IMR-90 (cell line): ENCODE measurements at regions not wholly inside any gene's neighbourhood (a gene's known extent, or its start where the extent isn't known, plus 50 kb on each side); places are given as distances from the start of the nearest gene placed in this dataset.

Source experiments
- ATAC-seq: fragments of 200-7000 bp; cut with Tn5 transposase; 2 replicates; pipeline ENCODE4 v1.9.1; 2020; ENCODE audit warnings: low read depth, mild to moderate bottlenecking, moderate library complexity
- BruUV-seq: library from RNA; stranded (reverse); fragments of 400-500 nt; replicated peaks from 2 replicates; lab custom pipeline; 2021; lab: Mats Ljungman, UMichigan
- CTCF ChIA-PET: fragments of 300-600 bp; formaldehyde crosslinking; extraction: SDS; loops from one replicate; lab custom pipeline; 2021; ENCODE audit warnings: antibody characterized with exemption; lab: Yijun Ruan, JAX
- POLR2A ChIA-PET: fragments of 300-600 bp; sonication (Branson Sonifier 250); formaldehyde crosslinking; loops from one replicate; lab custom pipeline; 2022; ENCODE audit warnings: antibody characterized with exemption; ENCODE audit not compliant: unreplicated experiment; lab: Charles Lee
- DNase-seq: peaks from one replicate; pipeline ENCODE4 v3.0.0; 2013
- H2AFZ ChIP-seq: replicated peaks from 2 replicates; pipeline ENCODE3; 2013; ENCODE audit warnings: low read length, mild to moderate bottlenecking; ENCODE audit not compliant: poor library complexity
- H2AK5ac ChIP-seq: 2 replicates; pipeline ENCODE4 v1.6.1; 2013; ENCODE audit warnings: low read depth, low read length, inconsistent platforms
- H2AK9ac ChIP-seq: replicated peaks from 2 replicates; pipeline ENCODE3; 2013; ENCODE audit warnings: mild to moderate bottlenecking, low read depth, low read length, moderate library complexity; ENCODE audit not compliant: poor library complexity
- H2BK120ac ChIP-seq: 2 replicates; pipeline ENCODE4 v1.6.1; 2013; ENCODE audit warnings: low read depth, low read length, inconsistent platforms
- H2BK15ac ChIP-seq: 3 replicates; pipeline ENCODE4 v1.6.1; 2013; ENCODE audit warnings: low read depth, low read length, inconsistent platforms
- H2BK20ac ChIP-seq: 2 replicates; pipeline ENCODE4 v1.6.1; 2013; ENCODE audit warnings: low read depth, mild to moderate bottlenecking, inconsistent platforms, low read length, moderate library complexity
- H2BK5ac ChIP-seq: 2 replicates; pipeline ENCODE4 v1.6.1; 2013; ENCODE audit warnings: mild to moderate bottlenecking, low read depth, low read length, inconsistent platforms; ENCODE audit not compliant: poor library complexity, severe bottlenecking
- H3K14ac ChIP-seq: replicated peaks from 2 replicates; pipeline ENCODE4 v1.6.1; 2013; ENCODE audit warnings: low read depth, low read length, inconsistent platforms
- H3K18ac ChIP-seq: 2 replicates; pipeline ENCODE4 v1.6.1; 2013; ENCODE audit warnings: low read depth, low read length, control low read depth
- H3K23ac ChIP-seq: 2 replicates; pipeline ENCODE4 v1.6.1; 2013; ENCODE audit warnings: low read depth, low read length, inconsistent platforms
- H3K27ac ChIP-seq: 2 replicates; pipeline ENCODE4 v1.5.1; 2013; ENCODE audit warnings: mild to moderate bottlenecking, control low read depth, low read length; ENCODE audit not compliant: insufficient read depth
- H3K27me3 ChIP-seq: 2 replicates; pipeline ENCODE4 v1.6.1; 2013; ENCODE audit warnings: low read length; ENCODE audit not compliant: control insufficient read depth, insufficient read depth
- H3K36me3 ChIP-seq: 2 replicates; pipeline ENCODE4 v1.6.1; 2013; ENCODE audit warnings: low read length, mixed read lengths; ENCODE audit not compliant: control insufficient read depth, insufficient read depth
- H3K4ac ChIP-seq: 2 replicates; pipeline ENCODE4 v1.6.1; 2013; ENCODE audit warnings: low read depth, low read length, inconsistent platforms
- H3K4me1 ChIP-seq: 2 replicates; pipeline ENCODE4 v1.6.1; 2013; ENCODE audit warnings: low read length, mixed read lengths; ENCODE audit not compliant: control insufficient read depth, insufficient read depth
- H3K4me2 ChIP-seq: 2 replicates; pipeline ENCODE4 v1.6.1; 2013; ENCODE audit warnings: low read depth, mild to moderate bottlenecking, control low read depth, low read length, moderate library complexity
- H3K4me3 ChIP-seq: 2 replicates; pipeline ENCODE4 v1.5.1; 2013; ENCODE audit warnings: low read depth, mild to moderate bottlenecking, control low read depth, low read length, moderate library complexity; ENCODE audit not compliant: insufficient read depth
- H3K56ac ChIP-seq: 2 replicates; pipeline ENCODE4 v1.6.1; 2013; ENCODE audit warnings: low read length, inconsistent platforms; ENCODE audit not compliant: insufficient read depth; ENCODE audit errors: extremely low read depth
- H3K79me1 ChIP-seq, 2 experiments: 2 replicates each; pipeline ENCODE4 v1.6.1; 2013; ENCODE audit warnings: low read length in 2 of 2, inconsistent platforms in 1 of 2, low read depth in 1 of 2
- H3K9ac ChIP-seq: 2 replicates; pipeline ENCODE4 v1.6.1; 2013; ENCODE audit warnings: low read depth, low read length, control low read depth
- H3K9me1 ChIP-seq: 2 replicates; pipeline ENCODE4 v1.6.1; 2013; ENCODE audit warnings: low read length, inconsistent platforms; ENCODE audit not compliant: insufficient read depth
- H3K9me3 ChIP-seq: 2 replicates; pipeline ENCODE4 v1.6.1; 2013; ENCODE audit warnings: low read length; ENCODE audit not compliant: control insufficient read depth, insufficient read depth
- H4K20me1 ChIP-seq: 2 replicates; pipeline ENCODE4 v1.6.1; 2013; ENCODE audit warnings: low read length, inconsistent platforms; ENCODE audit not compliant: insufficient read depth
- H4K5ac ChIP-seq: 2 replicates; pipeline ENCODE4 v1.6.1; 2013; ENCODE audit warnings: mild to moderate bottlenecking, low read depth, low read length, control low read depth
- H4K8ac ChIP-seq, 2 experiments: 2 replicates each; pipeline ENCODE4 v1.6.1; 2013; ENCODE audit warnings: low read depth in 2 of 2, low read length in 2 of 2, control low read depth in 1 of 2, inconsistent platforms in 1 of 2
- H4K91ac ChIP-seq: 2 replicates; pipeline ENCODE4 v1.6.1; 2013; ENCODE audit warnings: low read depth, low read length, inconsistent platforms; ENCODE audit not compliant: insufficient read depth
- MAFK ChIP-seq: IDR thresholded peaks from 2 replicates; pipeline ENCODE4 v1.6.1; 2012; ENCODE audit warnings: low read depth, low read length, improper control_type of control experiment
- RFX5 ChIP-seq: IDR thresholded peaks from 2 replicates; pipeline ENCODE4 v1.8.0; 2012; ENCODE audit warnings: low read depth, mild to moderate bottlenecking, low read length, moderate library complexity
- WGBS, 2 experiments: methylation state at CpG; one replicate each; pipeline versions ENCODE4 v1.1.5 to v1.1.7; 2013; ENCODE audit warnings: missing lambda C conversion rate in 2 of 2; ENCODE audit not compliant: insufficient read length in 1 of 2; ENCODE audit errors: extremely low coverage in 2 of 2; 5-methylcytosine and 5-hydroxymethylcytosine counted together
- dilution Hi-C: fragments of 300-500 bp; cut with HindIII; formaldehyde crosslinking; loops from one replicate; pipeline ENCODE4 v1.14.3; 2018; ENCODE audit warnings: low sequenced_read_pairs; ENCODE audit not compliant: unreplicated experiment
- in situ Hi-C: fragments of 300-500 bp; cut with MboI; formaldehyde crosslinking; loops from 3 replicates; pipeline ENCODE4 v1.14.3; 2019; ENCODE audit warnings: low sequenced_read_pairs, inconsistent platforms, mixed read lengths
- intact Hi-C: fragments of 100-400 bp; cut with micrococcal nuclease; formaldehyde crosslinking; loops from 2 replicates; pipeline ENCODE4 v1.10.0; 2022

DNA sequence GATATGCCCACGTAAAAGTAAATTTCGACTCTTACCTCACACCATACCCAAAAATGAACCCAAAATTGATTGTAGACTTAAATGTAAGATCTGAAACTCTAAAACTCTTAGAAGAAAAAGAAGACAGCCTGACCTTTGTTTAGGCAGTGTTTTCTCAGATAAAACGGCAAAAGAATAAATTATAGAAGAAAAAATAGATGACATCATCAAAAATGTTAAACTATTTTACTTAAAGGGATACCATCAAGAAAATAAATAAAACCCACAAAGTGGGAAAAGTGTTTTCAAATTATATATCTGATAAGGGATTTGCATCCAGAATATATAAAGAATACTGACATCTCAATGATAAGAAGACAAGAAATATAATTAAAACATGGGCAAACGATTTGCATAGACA lies 862.7 kb downstream of the DTWD2 start:
- H4K20me1 ChIP-seq = no peaks in the 10 kb centered on the region
- no TSS peak for BruUV-seq
- H2AK9ac ChIP-seq = no peak overlapping the region
- no peak for ATAC-seq
- no peaks in the 10 kb centered on the region for H3K9me1 ChIP-seq
- no peak overlapping the region for H3K9ac ChIP-seq
- no peaks in the 10 kb centered on the region for H3K27me3 ChIP-seq
- H3K4me2 ChIP-seq = no peak overlapping the region
- no peak overlapping the region for H3K27ac ChIP-seq
- no peaks in the 10 kb centered on the region for H3K79me1 ChIP-seq
- H3K56ac ChIP-seq = no peak overlapping the region
- in situ Hi-C loops = no loop called here
- H3K14ac ChIP-seq = no peak overlapping the region
- H2BK120ac ChIP-seq = no peak overlapping the region
- H3K18ac ChIP-seq = no peak overlapping the region
- no peak overlapping the region for H2AFZ ChIP-seq
- H4K8ac ChIP-seq = no peak overlapping the region
- TF ChIP-seq RFX5 (no peak), MAFK (peak; percentile 71)
- H3K4me3 ChIP-seq = no peak overlapping the region
- H3K9me3 ChIP-seq = no peaks in the 10 kb centered on the region
- intact Hi-C loops = no loop called here
- no peak overlapping the region for H4K91ac ChIP-seq
- dilution Hi-C loops = no loop called here
- no peak overlapping the region for H2BK15ac ChIP-seq
- no peak overlapping the region for H4K5ac ChIP-seq
- ChIA-PET POLR2A (no interaction called here), CTCF (no interaction called here)
- no peak overlapping the region for H2BK20ac ChIP-seq
- no peak for DNase-seq
- no peak overlapping the region for H2BK5ac ChIP-seq
- WGBS, 2 experiments = no CpG with 5 or more reads among the region's 4 CpGs
- no peak overlapping the region for H3K4ac ChIP-seq
- no peak overlapping the region for H3K23ac ChIP-seq
- no peaks in the 10 kb centered on the region for H3K36me3 ChIP-seq
- H2AK5ac ChIP-seq = no peak overlapping the region
- no peaks in the 10 kb centered on the region for H3K4me1 ChIP-seq
